IMR-90 (cell line): ENCODE measurements at regions not wholly inside any gene's neighbourhood (a gene's known extent, or its start where the extent isn't known, plus 50 kb on each side); places are given as distances from the start of the nearest gene placed in this dataset.

Source experiments
- BHLHE40 ChIP-seq: fragments of 150-350 bp; IDR thresholded peaks from 2 replicates; pipeline ENCODE4 v1.6.1; 2016; ENCODE audit warnings: mild to moderate bottlenecking, low read depth, low read length
- CEBPB ChIP-seq: IDR thresholded peaks from 2 replicates; pipeline ENCODE4 v1.6.1; 2012; ENCODE audit warnings: low read depth, low read length, improper control_type of control experiment
- CHD1 ChIP-seq: IDR thresholded peaks from 2 replicates; pipeline ENCODE4 v1.6.1; 2012; ENCODE audit warnings: low read depth, low read length, improper control_type of control experiment
- CTCF ChIP-seq: conservative IDR thresholded peaks from 2 replicates; pipeline ENCODE4 v1.5.1; 2012; ENCODE audit warnings: mild to moderate bottlenecking, low read depth, low read length, improper control_type of control experiment
- ELK1 ChIP-seq: fragments of 150-350 bp; IDR thresholded peaks from 2 replicates; pipeline ENCODE4 v1.6.1; 2016; ENCODE audit warnings: low read depth, mild to moderate bottlenecking, low read length, moderate library complexity, borderline replicate concordance
- MAFK ChIP-seq: IDR thresholded peaks from 2 replicates; pipeline ENCODE4 v1.6.1; 2012; ENCODE audit warnings: low read depth, low read length, improper control_type of control experiment
- MXI1 ChIP-seq: IDR thresholded peaks from 2 replicates; pipeline ENCODE4 v1.6.1; 2012; ENCODE audit warnings: low read depth, mild to moderate bottlenecking, low read length, moderate library complexity, borderline replicate concordance
- POLR2A ChIP-seq: IDR thresholded peaks from 2 replicates; pipeline ENCODE4 v1.6.1; 2012; ENCODE audit warnings: mild to moderate bottlenecking, low read depth, low read length
- SMC3 ChIP-seq: fragments of 150-350 bp; IDR thresholded peaks from 2 replicates; pipeline ENCODE4 v1.6.1; 2016; ENCODE audit warnings: low read depth, mild to moderate bottlenecking, antibody characterized with exemption, low read length, moderate library complexity
- USF2 ChIP-seq: fragments of 150-350 bp; IDR thresholded peaks from 2 replicates; pipeline ENCODE4 v1.6.1; 2017; ENCODE audit warnings: mild to moderate bottlenecking, antibody characterized with exemption, low read length, low read depth

- TF ChIP-seq POLR2A, result no peak
- no peak for TF ChIP-seq CTCF
- no peak for TF ChIP-seq SMC3
- TF ChIP-seq MXI1, result 0 out of 2 replicates have a peak, but pooled peaks have one; percentile 13
- TF ChIP-seq CHD1, result no peak
- TF ChIP-seq CEBPB, result no peak
- no peak for TF ChIP-seq BHLHE40
- TF ChIP-seq USF2, result no peak
- no peak for TF ChIP-seq ELK1
- no peak for TF ChIP-seq MAFK
These were observed 216.1 kb downstream of the MTHFS start for GRCh38 chr15:79680720-79681119.
